ENCODE measurements at regions not wholly inside any gene's neighbourhood (a gene's known extent, or its start where the extent isn't known, plus 50 kb on each side); places are given as distances from the start of the nearest gene placed in this dataset.

DNA sequence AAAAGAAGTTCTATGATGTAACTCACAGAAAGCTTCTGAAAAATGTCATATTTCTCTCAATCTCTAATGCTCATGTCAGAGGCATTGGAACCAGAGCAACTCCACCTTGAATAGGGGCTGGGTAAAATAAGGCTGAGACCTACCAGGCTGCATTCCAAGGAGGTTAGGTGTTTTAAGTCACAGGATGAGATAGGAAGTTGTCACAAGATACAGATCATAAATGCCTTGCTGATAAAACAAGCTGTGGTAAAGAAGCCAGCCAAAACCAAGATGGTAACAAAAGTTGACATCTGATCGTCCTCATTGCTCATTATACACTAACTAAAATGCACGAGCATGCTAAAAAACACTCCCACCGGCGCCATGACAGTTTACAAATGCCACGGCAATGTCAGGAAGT, 411.1 kb upstream of the GRIA1 start:
- TF ChIP-seq, protein P1, sequence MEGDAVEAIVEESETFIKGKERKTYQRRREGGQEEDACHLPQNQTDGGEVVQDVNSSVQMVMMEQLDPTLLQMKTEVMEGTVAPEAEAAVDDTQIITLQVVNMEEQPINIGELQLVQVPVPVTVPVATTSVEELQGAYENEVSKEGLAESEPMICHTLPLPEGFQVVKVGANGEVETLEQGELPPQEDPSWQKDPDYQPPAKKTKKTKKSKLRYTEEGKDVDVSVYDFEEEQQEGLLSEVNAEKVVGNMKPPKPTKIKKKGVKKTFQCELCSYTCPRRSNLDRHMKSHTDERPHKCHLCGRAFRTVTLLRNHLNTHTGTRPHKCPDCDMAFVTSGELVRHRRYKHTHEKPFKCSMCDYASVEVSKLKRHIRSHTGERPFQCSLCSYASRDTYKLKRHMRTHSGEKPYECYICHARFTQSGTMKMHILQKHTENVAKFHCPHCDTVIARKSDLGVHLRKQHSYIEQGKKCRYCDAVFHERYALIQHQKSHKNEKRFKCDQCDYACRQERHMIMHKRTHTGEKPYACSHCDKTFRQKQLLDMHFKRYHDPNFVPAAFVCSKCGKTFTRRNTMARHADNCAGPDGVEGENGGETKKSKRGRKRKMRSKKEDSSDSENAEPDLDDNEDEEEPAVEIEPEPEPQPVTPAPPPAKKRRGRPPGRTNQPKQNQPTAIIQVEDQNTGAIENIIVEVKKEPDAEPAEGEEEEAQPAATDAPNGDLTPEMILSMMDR (IDR thresholded peaks at IDR 0.05), result no peak
- TF ChIP-seq EP300 (IDR thresholded peaks at IDR 0.05; ENCODE audit: low read depth) (no peak), POLR2A (IDR thresholded peaks at IDR 0.05) (no peak), POLR2AphosphoS5 (IDR thresholded peaks at IDR 0.05) (no peak)
